ENCODE measurements at regions not wholly inside any gene's neighbourhood (a gene's known extent, or its start where the extent isn't known, plus 50 kb on each side); places are given as distances from the start of the nearest gene placed in this dataset.

DNA sequence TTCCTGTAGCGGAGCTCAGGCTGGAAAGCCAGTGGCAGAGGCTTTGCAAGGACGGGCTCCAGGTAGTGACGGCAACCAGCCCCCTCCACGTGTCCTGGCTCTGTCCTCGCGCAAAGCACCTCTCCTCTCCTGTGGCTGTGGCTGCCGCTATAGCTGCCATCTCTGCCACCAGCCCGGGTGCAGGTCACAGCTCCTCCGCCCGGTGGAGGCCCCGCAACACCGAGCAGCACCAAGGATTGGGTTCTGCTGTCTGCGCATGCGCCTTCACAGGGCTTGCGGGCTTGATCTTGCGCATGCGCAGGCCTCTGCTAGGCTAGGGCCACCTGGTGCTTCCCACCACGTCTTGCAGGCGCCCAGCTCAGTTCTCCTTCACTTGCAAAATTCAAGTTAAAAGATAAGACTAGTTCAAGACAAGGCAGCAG lies 625.4 kb downstream of the QKI start:
- TF ChIP-seq, protein P1, sequence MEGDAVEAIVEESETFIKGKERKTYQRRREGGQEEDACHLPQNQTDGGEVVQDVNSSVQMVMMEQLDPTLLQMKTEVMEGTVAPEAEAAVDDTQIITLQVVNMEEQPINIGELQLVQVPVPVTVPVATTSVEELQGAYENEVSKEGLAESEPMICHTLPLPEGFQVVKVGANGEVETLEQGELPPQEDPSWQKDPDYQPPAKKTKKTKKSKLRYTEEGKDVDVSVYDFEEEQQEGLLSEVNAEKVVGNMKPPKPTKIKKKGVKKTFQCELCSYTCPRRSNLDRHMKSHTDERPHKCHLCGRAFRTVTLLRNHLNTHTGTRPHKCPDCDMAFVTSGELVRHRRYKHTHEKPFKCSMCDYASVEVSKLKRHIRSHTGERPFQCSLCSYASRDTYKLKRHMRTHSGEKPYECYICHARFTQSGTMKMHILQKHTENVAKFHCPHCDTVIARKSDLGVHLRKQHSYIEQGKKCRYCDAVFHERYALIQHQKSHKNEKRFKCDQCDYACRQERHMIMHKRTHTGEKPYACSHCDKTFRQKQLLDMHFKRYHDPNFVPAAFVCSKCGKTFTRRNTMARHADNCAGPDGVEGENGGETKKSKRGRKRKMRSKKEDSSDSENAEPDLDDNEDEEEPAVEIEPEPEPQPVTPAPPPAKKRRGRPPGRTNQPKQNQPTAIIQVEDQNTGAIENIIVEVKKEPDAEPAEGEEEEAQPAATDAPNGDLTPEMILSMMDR (optimal IDR thresholded peaks at IDR 0.05 in 1 of 3, IDR thresholded peaks at IDR 0.05 in 1 of 3, conservative IDR thresholded peaks at IDR 0.05 in 1 of 3; ENCODE audit: extremely low read depth in 1 of 3, insufficient read depth in 2 of 3, low read length in 3 of 3) = no peak
- TF ChIP-seq EZH2 (IDR thresholded peaks at IDR 0.05; ENCODE audit: low read length) = no peak

All from keratinocyte (primary cell).